Smooth muscle cell (in vitro differentiated cells): ENCODE measurements at regions not wholly inside any gene's neighbourhood (a gene's known extent, or its start where the extent isn't known, plus 50 kb on each side); places are given as distances from the start of the nearest gene placed in this dataset.

Source experiments
- DNase-seq: peaks from one replicate; lab custom pipeline; 2025; ENCODE audit not compliant: unreplicated experiment; lab: John Stamatoyannopoulos, UW
- H2AFZ ChIP-seq: fragments of 200-600 bp; sonication (generic); 2 replicates; pipeline ENCODE4 v1.6.0; 2016; ENCODE audit warnings: antibody characterized with exemption, low read depth, mild to moderate bottlenecking
- H3F3A ChIP-seq: fragments of 200-600 bp; sonication (generic); 2 replicates; pipeline ENCODE4 v1.6.0; 2017; ENCODE audit warnings: antibody characterized with exemption, low read depth
- H3K27ac ChIP-seq: fragments of 200-600 bp; sonication (generic); 2 replicates; pipeline ENCODE4 v1.5.1; 2016; ENCODE audit warnings: low read depth, mild to moderate bottlenecking
- H3K27me3 ChIP-seq: fragments of 200-600 bp; sonication (generic); 2 replicates; pipeline ENCODE4 v1.6.1; 2016; ENCODE audit warnings: low read depth, mild to moderate bottlenecking
- H3K36me3 ChIP-seq: fragments of 200-600 bp; sonication (generic); 2 replicates; pipeline ENCODE4 v1.5.1; 2016; ENCODE audit warnings: low read depth
- H3K4me1 ChIP-seq: fragments of 200-600 bp; sonication (generic); 2 replicates; pipeline ENCODE4 v1.5.1; 2016; ENCODE audit warnings: low read depth
- H3K4me2 ChIP-seq: fragments of 200-600 bp; sonication (generic); 2 replicates; pipeline ENCODE4 v1.6.0; 2016; ENCODE audit warnings: mild to moderate bottlenecking
- H3K4me3 ChIP-seq: fragments of 200-600 bp; sonication (generic); 2 replicates; pipeline ENCODE4 v1.5.1; 2016; ENCODE audit warnings: mild to moderate bottlenecking
- H3K79me2 ChIP-seq: fragments of 200-600 bp; sonication (generic); 2 replicates; pipeline ENCODE4 v1.6.0; 2016; ENCODE audit warnings: low read depth, mild to moderate bottlenecking
- H3K9ac ChIP-seq: fragments of 200-600 bp; sonication (generic); 2 replicates; pipeline ENCODE4 v1.6.0; 2016; ENCODE audit warnings: low read depth
- H3K9me3 ChIP-seq: fragments of 200-600 bp; sonication (generic); replicated peaks from 2 replicates; pipeline ENCODE4 v1.5.1; 2016; ENCODE audit warnings: low read depth
- H4K20me1 ChIP-seq: fragments of 200-600 bp; sonication (generic); 2 replicates; pipeline ENCODE4 v1.6.0; 2016; ENCODE audit warnings: low read depth
- WGBS: methylation state at CpG from one replicate; pipeline ENCODE4 v1.1.7; 2016; ENCODE audit warnings: low lambda C conversion rate; 5-methylcytosine and 5-hydroxymethylcytosine counted together
- TF ChIP-seq, protein P1 (sequence below): fragments of 200-600 bp; sonication (generic); IDR thresholded peaks from 2 replicates; pipeline ENCODE4 v1.5.1; 2017; ENCODE audit warnings: borderline replicate concordance, mild to moderate bottlenecking, antibody characterized with exemption; ENCODE audit not compliant: insufficient read depth, poor library complexity, severe bottlenecking

DNA sequence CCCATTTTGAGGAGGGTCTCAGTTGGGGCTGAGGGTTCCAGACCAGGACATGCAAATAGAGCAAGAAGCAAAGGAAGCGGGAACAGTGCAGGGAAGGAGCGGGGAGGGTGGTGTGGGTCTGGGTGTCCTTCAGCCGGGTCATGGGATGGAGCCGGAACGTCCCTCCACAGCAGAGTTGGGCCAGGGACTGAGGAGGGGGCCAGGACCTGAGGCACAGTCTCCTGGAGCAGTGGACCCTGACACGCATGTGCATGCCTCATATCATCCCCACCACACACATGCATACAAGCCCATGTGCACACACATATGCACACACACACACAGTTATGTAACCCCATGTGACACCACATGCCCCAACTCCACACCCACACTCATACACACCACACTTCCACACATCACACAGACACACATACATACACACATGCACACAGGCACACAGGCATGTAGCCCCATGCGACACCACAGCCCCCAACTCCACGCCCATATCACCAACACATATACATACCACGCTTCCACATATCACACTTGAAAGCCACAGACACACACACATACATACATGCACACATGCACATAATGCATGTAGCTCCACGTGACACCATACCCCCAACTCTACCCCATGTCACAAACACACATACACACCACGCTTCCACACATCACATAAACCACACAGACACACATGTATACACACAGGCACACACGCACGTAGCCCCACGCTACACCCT, 1026.6 kb downstream of the BRD1 start:
- DNase-seq, result no peak

DNA sequence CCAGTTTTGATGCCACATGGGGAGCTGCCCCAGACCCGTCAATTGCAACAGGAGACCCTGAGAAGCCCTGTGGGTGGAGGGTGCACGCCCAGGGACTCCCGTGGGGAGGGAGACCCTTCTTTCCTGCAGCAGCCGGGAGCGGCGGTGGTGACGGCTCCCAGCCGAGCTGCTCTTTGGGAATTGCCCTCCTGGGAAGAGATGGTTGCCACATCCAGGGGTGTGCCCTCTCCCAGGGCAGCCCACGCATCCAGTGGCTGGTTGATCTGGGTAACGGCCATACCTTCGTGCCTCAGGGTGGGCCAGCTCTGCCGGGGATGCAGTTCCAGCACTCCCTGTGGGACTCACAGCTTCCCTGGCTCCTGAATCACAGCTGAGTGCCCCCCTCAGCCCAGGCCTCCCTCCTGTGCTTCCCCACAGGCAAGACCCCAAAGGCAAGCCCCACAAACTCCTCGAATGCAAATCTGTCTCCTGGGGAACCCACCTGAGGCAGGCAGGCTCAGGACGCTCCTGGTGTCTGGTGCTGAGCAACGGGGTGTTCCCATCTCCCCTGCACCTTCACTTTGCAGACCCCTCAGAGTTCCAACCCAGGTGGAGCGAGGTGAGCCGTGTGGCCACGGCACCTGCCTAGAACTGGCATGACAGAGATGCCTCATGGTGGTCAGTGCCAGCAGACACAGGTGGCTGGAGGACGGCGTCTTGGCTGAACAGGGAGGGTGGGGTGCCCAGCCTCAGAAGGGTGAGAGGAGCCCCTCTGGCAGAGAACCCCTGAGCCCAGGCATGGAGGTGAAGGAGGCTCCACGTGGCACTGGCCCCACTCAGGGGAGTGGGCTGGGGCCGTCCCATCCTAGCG, 1027.4 kb downstream of the BRD1 start:
- no peak overlapping the region for H2AFZ ChIP-seq
- DNase-seq, result no peak
- H3K36me3 ChIP-seq, result no peaks in the 10 kb centered on the region
- no peaks in the 10 kb centered on the region for H4K20me1 ChIP-seq
- no peaks in the 10 kb centered on the region for H3K79me2 ChIP-seq
- H3K4me2 ChIP-seq, result no peak overlapping the region
- no peak overlapping the region for H3K9ac ChIP-seq
- no peaks in the 10 kb centered on the region for H3K4me1 ChIP-seq
- H3K4me3 ChIP-seq, result no peak overlapping the region
- TF ChIP-seq, protein P1, sequence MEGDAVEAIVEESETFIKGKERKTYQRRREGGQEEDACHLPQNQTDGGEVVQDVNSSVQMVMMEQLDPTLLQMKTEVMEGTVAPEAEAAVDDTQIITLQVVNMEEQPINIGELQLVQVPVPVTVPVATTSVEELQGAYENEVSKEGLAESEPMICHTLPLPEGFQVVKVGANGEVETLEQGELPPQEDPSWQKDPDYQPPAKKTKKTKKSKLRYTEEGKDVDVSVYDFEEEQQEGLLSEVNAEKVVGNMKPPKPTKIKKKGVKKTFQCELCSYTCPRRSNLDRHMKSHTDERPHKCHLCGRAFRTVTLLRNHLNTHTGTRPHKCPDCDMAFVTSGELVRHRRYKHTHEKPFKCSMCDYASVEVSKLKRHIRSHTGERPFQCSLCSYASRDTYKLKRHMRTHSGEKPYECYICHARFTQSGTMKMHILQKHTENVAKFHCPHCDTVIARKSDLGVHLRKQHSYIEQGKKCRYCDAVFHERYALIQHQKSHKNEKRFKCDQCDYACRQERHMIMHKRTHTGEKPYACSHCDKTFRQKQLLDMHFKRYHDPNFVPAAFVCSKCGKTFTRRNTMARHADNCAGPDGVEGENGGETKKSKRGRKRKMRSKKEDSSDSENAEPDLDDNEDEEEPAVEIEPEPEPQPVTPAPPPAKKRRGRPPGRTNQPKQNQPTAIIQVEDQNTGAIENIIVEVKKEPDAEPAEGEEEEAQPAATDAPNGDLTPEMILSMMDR, result no peak
- no peaks in the 10 kb centered on the region for H3K9me3 ChIP-seq
- H3F3A ChIP-seq, result no peaks in the 10 kb centered on the region
- no peak overlapping the region for H3K27ac ChIP-seq
- 91% methylated on average over 23 of the region's 23 CpGs for WGBS
- no peaks in the 10 kb centered on the region for H3K27me3 ChIP-seq

More for the DNA sequence above, 1026.6 kb downstream of the BRD1 start:
- Histone ChIP-seq H4K20me1 (no peaks in the 10 kb centered on the region), H3K36me3 (no peaks in the 10 kb centered on the region), H2AFZ (no peak overlapping the region), H3K9me3 (no peaks in the 10 kb centered on the region), H3K27ac (no peak overlapping the region), H3K4me2 (no peak overlapping the region), H3K4me3 (no peak overlapping the region), H3K9ac (no peak overlapping the region), H3K27me3 (no peaks in the 10 kb centered on the region), H3K4me1 (no peaks in the 10 kb centered on the region), H3K79me2 (no peaks in the 10 kb centered on the region), H3F3A (no peaks in the 10 kb centered on the region)
- 95% methylated on average over 14 of the region's 14 CpGs for WGBS
- TF ChIP-seq, protein P1, result no peak

DNA sequence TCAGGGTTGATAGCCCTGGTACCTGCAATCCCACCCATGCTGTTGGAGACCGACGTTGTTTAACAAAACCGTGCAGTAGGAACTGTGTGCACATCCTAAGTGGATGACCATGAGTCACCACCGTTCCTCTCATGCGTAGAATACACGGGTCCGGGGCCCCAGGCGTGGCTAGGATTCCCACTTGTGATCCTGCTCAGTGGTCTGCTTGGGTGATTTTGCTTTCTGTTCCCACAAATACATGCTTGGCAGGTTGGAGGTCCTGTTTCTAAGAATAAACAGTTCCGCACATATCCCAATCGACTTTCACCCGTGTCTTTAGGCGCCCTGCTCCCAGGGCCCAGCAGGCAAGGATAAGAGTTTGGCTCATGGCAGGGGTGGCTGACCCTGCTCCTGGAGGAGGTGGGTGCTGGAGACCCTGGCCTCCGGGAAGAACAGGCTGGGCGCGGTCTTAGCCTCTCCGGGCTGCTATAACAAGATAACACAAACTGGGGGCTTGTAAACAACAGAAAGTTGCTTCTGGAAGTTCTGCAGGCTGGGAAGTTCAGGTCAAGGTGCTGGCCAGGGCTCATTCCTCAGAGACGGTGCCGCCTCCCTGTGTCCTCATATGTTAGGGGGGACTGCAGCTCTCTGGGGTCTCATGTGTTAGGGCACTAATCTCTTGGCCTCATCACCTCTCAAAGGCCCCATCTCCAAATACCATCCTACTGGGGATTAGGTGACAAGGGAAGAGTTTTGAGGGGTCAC, 1028.3 kb downstream of the BRD1 start:
- Histone ChIP-seq H3K27me3 (no peaks in the 10 kb centered on the region), H3K9ac (no peak overlapping the region), H3K4me1 (no peaks in the 10 kb centered on the region), H3F3A (no peaks in the 10 kb centered on the region), H3K27ac (no peak overlapping the region), H3K9me3 (no peaks in the 10 kb centered on the region), H3K79me2 (no peaks in the 10 kb centered on the region), H2AFZ (no peak overlapping the region), H3K4me3 (no peak overlapping the region), H3K4me2 (no peak overlapping the region), H3K36me3 (no peaks in the 10 kb centered on the region), H4K20me1 (no peaks in the 10 kb centered on the region)
- DNase-seq, result no peak
- TF ChIP-seq, protein P1, result no peak
- 92% methylated on average over 18 of the region's 18 CpGs for WGBS
